ENCODE measurements at regions not wholly inside any gene's neighbourhood (a gene's known extent, or its start where the extent isn't known, plus 50 kb on each side); places are given as distances from the start of the nearest gene placed in this dataset.

DNA sequence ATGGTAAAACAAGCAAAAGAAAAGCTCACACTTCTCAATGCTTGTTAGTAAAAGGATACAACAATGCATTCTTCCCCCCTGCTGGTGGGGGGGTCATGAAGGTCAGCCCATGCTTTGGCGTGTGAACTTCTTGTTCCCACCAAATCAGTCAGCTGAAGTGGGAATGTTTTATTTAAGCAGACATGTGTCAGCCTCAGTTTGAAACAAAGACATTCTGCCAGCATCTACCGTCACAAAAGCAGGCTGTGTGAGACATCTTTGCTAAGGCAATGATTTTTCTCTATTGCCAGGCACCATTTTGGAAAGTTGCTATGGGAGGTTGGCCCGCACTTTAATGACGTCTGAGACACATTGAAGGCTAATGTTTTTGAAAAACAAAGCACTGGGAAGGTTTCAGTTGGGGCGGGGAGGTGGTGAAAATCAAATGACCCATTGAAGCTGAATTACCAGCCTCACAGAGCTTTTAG is 206.6 kb downstream of the TLE3 start:
- Mint-ChIP-seq H3K4me3 (ENCODE audit: unreplicated experiment) (no peak overlapping the region), H3K27me3 (ENCODE audit: unreplicated experiment) (peaks cover 8% of the 10 kb centered on the region), H3K27ac (ENCODE audit: unreplicated experiment) (no peak overlapping the region), H3K9me3 (ENCODE audit: unreplicated experiment) (peaks cover 15% of the 10 kb centered on the region), H3K4me1 (ENCODE audit: low read depth, unreplicated experiment) (peaks cover 5% of the 10 kb centered on the region), H3K36me3 (ENCODE audit: unreplicated experiment) (peaks cover 33% of the 10 kb centered on the region)
- DNase-seq = no peak
- TF ChIP-seq, protein P1, sequence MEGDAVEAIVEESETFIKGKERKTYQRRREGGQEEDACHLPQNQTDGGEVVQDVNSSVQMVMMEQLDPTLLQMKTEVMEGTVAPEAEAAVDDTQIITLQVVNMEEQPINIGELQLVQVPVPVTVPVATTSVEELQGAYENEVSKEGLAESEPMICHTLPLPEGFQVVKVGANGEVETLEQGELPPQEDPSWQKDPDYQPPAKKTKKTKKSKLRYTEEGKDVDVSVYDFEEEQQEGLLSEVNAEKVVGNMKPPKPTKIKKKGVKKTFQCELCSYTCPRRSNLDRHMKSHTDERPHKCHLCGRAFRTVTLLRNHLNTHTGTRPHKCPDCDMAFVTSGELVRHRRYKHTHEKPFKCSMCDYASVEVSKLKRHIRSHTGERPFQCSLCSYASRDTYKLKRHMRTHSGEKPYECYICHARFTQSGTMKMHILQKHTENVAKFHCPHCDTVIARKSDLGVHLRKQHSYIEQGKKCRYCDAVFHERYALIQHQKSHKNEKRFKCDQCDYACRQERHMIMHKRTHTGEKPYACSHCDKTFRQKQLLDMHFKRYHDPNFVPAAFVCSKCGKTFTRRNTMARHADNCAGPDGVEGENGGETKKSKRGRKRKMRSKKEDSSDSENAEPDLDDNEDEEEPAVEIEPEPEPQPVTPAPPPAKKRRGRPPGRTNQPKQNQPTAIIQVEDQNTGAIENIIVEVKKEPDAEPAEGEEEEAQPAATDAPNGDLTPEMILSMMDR (IDR thresholded peaks at IDR 0.05; ENCODE audit: partially characterized antibody, unreplicated experiment) = no peak

- H3K4me3 Mint-ChIP-seq (ENCODE audit: unreplicated experiment) = no peak overlapping the region
- peaks cover 35% of the 10 kb centered on the region for H3K36me3 Mint-ChIP-seq (ENCODE audit: unreplicated experiment)
- no peak overlapping the region for H3K27ac Mint-ChIP-seq (ENCODE audit: unreplicated experiment)
- TF ChIP-seq, protein P1 (IDR thresholded peaks at IDR 0.05; ENCODE audit: partially characterized antibody, unreplicated experiment) = no peak
- no peak for DNase-seq
- H3K9me3 Mint-ChIP-seq (ENCODE audit: unreplicated experiment) = peaks cover 16% of the 10 kb centered on the region
- H3K4me1 Mint-ChIP-seq (ENCODE audit: low read depth, unreplicated experiment) = peaks cover 5% of the 10 kb centered on the region
- H3K27me3 Mint-ChIP-seq (ENCODE audit: unreplicated experiment) = peaks cover 8% of the 10 kb centered on the region
Measured at GRCh38 chr15:69891606-69892005, 206.1 kb downstream of the TLE3 start.

GRCh38 chr15:69892351-69892750 is 205.4 kb downstream of the TLE3 start:
- Mint-ChIP-seq H3K4me3 (ENCODE audit: unreplicated experiment) (no peak overlapping the region), H3K4me1 (ENCODE audit: low read depth, unreplicated experiment) (peaks cover 6% of the 10 kb centered on the region), H3K27ac (ENCODE audit: unreplicated experiment) (no peak overlapping the region), H3K9me3 (ENCODE audit: unreplicated experiment) (peaks cover 16% of the 10 kb centered on the region), H3K36me3 (ENCODE audit: unreplicated experiment) (peaks cover 35% of the 10 kb centered on the region), H3K27me3 (ENCODE audit: unreplicated experiment) (peaks cover 8% of the 10 kb centered on the region)
- no peak for DNase-seq
- TF ChIP-seq, protein P1 (IDR thresholded peaks at IDR 0.05; ENCODE audit: partially characterized antibody, unreplicated experiment) = no peak

DNA sequence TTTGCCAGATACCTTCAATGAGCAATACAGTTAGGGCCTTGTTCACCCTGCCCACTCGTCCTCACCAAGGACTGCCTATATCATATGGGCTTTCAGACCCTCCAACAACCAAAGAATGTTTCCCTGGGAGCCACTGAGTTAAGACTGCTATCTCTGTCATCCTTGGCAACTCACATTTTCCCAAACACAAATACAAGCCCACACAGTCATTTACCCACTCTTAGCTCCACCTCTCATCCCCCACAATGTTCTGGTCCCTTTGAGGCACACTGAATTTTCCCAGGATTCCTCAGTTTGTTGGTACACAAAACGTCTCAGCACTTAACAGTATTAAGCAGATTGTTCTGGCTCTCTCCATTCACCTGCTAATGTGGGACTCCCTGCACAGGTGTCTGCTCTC is 204.6 kb downstream of the TLE3 start:
- no peak overlapping the region for H3K27ac Mint-ChIP-seq (ENCODE audit: unreplicated experiment)

DNA sequence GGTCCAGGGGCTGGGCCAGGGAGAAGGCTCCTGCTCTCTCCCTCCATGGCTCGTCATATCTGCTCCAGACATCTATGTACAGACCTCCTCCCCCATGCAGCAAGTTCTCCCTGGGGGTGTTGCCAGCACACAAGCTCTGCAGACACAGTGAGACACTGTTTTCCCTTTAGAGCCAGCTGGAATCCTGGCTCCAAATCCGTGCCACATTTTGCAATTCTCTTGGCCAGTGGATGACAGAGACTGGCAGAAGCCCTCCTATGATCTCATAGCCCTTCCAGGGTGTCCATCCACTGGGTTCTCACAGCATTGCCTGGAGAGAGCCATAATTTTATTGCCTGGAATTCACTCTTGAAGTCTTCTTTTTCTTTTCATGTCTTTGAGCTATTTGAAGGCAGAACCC is 203.9 kb downstream of the TLE3 start:
- peak; percentile 84 for DNase-seq
- Mint-ChIP-seq H3K36me3 (ENCODE audit: unreplicated experiment) (peaks cover 21% of the 10 kb centered on the region), H3K27ac (ENCODE audit: unreplicated experiment) (peak overlapping the region; percentile 48), H3K4me1 (ENCODE audit: low read depth, unreplicated experiment) (peaks cover 15% of the 10 kb centered on the region), H3K4me3 (ENCODE audit: unreplicated experiment) (no peak overlapping the region), H3K9me3 (ENCODE audit: unreplicated experiment) (peaks cover 11% of the 10 kb centered on the region), H3K27me3 (ENCODE audit: unreplicated experiment) (peaks cover 6% of the 10 kb centered on the region)
- TF ChIP-seq, protein P1 (IDR thresholded peaks at IDR 0.05; ENCODE audit: partially characterized antibody, unreplicated experiment) = no peak

More for the DNA sequence above, 204.6 kb downstream of the TLE3 start:
- peaks cover 28% of the 10 kb centered on the region for H3K36me3 Mint-ChIP-seq (ENCODE audit: unreplicated experiment)
- peaks cover 6% of the 10 kb centered on the region for H3K27me3 Mint-ChIP-seq (ENCODE audit: unreplicated experiment)
- TF ChIP-seq, protein P1 (IDR thresholded peaks at IDR 0.05; ENCODE audit: partially characterized antibody, unreplicated experiment) = no peak
- peaks cover 12% of the 10 kb centered on the region for H3K9me3 Mint-ChIP-seq (ENCODE audit: unreplicated experiment)
- no peak overlapping the region for H3K4me3 Mint-ChIP-seq (ENCODE audit: unreplicated experiment)
- DNase-seq = no peak
- peaks cover 14% of the 10 kb centered on the region for H3K4me1 Mint-ChIP-seq (ENCODE audit: low read depth, unreplicated experiment)

Data from glutamatergic neuron (in vitro differentiated cells).